GM23338 (cell line): ENCODE measurements at regions not wholly inside any gene's neighbourhood (a gene's known extent, or its start where the extent isn't known, plus 50 kb on each side); places are given as distances from the start of the nearest gene placed in this dataset.

Source experiments
- ATAC-seq: fragments of 200-7000 bp; cut with Tn5 transposase; 3 replicates; pipeline ENCODE4 v1.9.1; 2020
- DNase-seq: peaks from one replicate; pipeline ENCODE4 v3.0.0-alpha.2; 2015; ENCODE audit warnings: low spot score
- H2AFZ ChIP-seq: fragments of 200-600 bp; sonication (generic); 2 replicates; pipeline ENCODE4 v1.8.0; 2016; ENCODE audit warnings: antibody characterized with exemption, mild to moderate bottlenecking, moderate library complexity
- H3F3A ChIP-seq: fragments of 200-600 bp; sonication (generic); replicated peaks from 2 replicates; pipeline ENCODE4 v1.8.0; 2017; ENCODE audit warnings: antibody characterized with exemption, mixed run types, low read depth
- H3K27ac ChIP-seq: fragments of 200-600 bp; sonication (generic); 2 replicates; pipeline ENCODE4 v1.6.1; 2016; ENCODE audit warnings: low read depth
- H3K27me3 ChIP-seq: fragments of 200-600 bp; sonication (generic); 2 replicates; pipeline ENCODE4 v1.8.0; 2016; ENCODE audit warnings: mild to moderate bottlenecking, mixed run types, moderate library complexity; ENCODE audit not compliant: insufficient read depth
- H3K36me3 ChIP-seq: fragments of 200-600 bp; sonication (generic); 2 replicates; pipeline ENCODE4 v1.8.0; 2016; ENCODE audit warnings: mild to moderate bottlenecking; ENCODE audit not compliant: insufficient read depth
- H3K4me1 ChIP-seq: fragments of 200-600 bp; sonication (generic); 2 replicates; pipeline ENCODE4 v1.8.0; 2016; ENCODE audit warnings: mild to moderate bottlenecking, moderate library complexity; ENCODE audit not compliant: insufficient read depth
- H3K4me2 ChIP-seq: fragments of 200-600 bp; sonication (generic); 2 replicates; pipeline ENCODE4 v1.7.1; 2017; ENCODE audit warnings: mixed run types
- H3K4me3 ChIP-seq: fragments of 200-600 bp; sonication (generic); 2 replicates; pipeline ENCODE4 v1.6.1; 2016; ENCODE audit warnings: mixed run types
- H3K79me2 ChIP-seq: fragments of 200-600 bp; sonication (generic); replicated peaks from 2 replicates; pipeline ENCODE4 v1.8.0; 2017; ENCODE audit warnings: mild to moderate bottlenecking; ENCODE audit not compliant: insufficient read depth
- H3K9me2 ChIP-seq: fragments of 200-600 bp; sonication (generic); 2 replicates; pipeline ENCODE4 v1.8.0; 2017; ENCODE audit not compliant: insufficient read depth
- H4K20me1 ChIP-seq: fragments of 200-600 bp; sonication (generic); replicated peaks from 2 replicates; pipeline ENCODE4 v1.8.0; 2017; ENCODE audit warnings: mild to moderate bottlenecking; ENCODE audit not compliant: insufficient read depth
- H3K27ac Mint-ChIP-seq: 2 replicates; pipeline ENCODE4 v1.8.0; 2020; ENCODE audit warnings: inconsistent platforms, mild to moderate bottlenecking, moderate library complexity, mixed read lengths
- H3K27me3 Mint-ChIP-seq: 3 replicates; pipeline ENCODE4 v1.8.0; 2022; ENCODE audit warnings: low read depth, mild to moderate bottlenecking, moderate library complexity, mixed read lengths, inconsistent platforms; ENCODE audit not compliant: insufficient read depth, poor library complexity
- H3K36me3 Mint-ChIP-seq: 3 replicates; pipeline ENCODE4 v1.8.0; 2021; ENCODE audit warnings: low read depth, mild to moderate bottlenecking, inconsistent platforms, moderate library complexity, mixed read lengths
- H3K4me1 Mint-ChIP-seq: 3 replicates; pipeline ENCODE4 v1.8.0; 2020; ENCODE audit warnings: mild to moderate bottlenecking, inconsistent platforms, mixed read lengths
- H3K4me3 Mint-ChIP-seq: 3 replicates; pipeline ENCODE4 v1.8.0; 2021; ENCODE audit warnings: moderate library complexity, mild to moderate bottlenecking, inconsistent platforms, mixed read lengths
- H3K9me3 Mint-ChIP-seq: 3 replicates; pipeline ENCODE4 v1.8.0; 2020; ENCODE audit warnings: moderate library complexity, mild to moderate bottlenecking, inconsistent platforms, mixed read lengths
- CREB1 ChIP-seq: fragments of 250-450 bp; sonication (Bioruptor Pico); IDR thresholded peaks from 2 replicates; pipeline ENCODE4 v1.5.0; 2020; ENCODE audit warnings: low read depth, mild to moderate bottlenecking, moderate library complexity
- CTCF ChIP-seq, 2 experiments: fragments of 200-600 bp in 1 of 2; sonication (generic) in 1 of 2; conservative IDR thresholded peaks; 2 replicates each; pipeline versions ENCODE4 v1.5.1 to v1.6.1; 2016 to 2017; ENCODE audit warnings: antibody characterized with exemption in 2 of 2, low read depth in 2 of 2, mild to moderate bottlenecking in 2 of 2, moderate library complexity in 1 of 2
- EZH2 ChIP-seq: fragments of 200-600 bp; sonication (generic); IDR thresholded peaks from one replicate; pipeline ENCODE4 v1.8.0; 2017; ENCODE audit warnings: antibody characterized with exemption, mild to moderate bottlenecking, low read depth; ENCODE audit not compliant: unreplicated experiment
- JUNB ChIP-seq: IDR thresholded peaks from one replicate; pipeline ENCODE4 v1.6.1; 2016; ENCODE audit warnings: antibody characterized with exemption; ENCODE audit not compliant: unreplicated experiment
- NANOG ChIP-seq: IDR thresholded peaks from 2 replicates; pipeline ENCODE4 v1.6.1; 2016; ENCODE audit warnings: antibody characterized with exemption, borderline replicate concordance
- ZNF114 ChIP-seq: fragments of 250-450 bp; sonication (Bioruptor Pico); IDR thresholded peaks from 2 replicates; pipeline ENCODE4 v1.5.0; 2020; ENCODE audit warnings: mild to moderate bottlenecking, moderate library complexity
- TF ChIP-seq, protein P1 (sequence below): IDR thresholded peaks from one replicate; pipeline ENCODE4 v1.6.1; 2018; ENCODE audit warnings: antibody characterized with exemption; ENCODE audit not compliant: unreplicated experiment

- H3F3A ChIP-seq, result no peaks in the 10 kb centered on the region
- ATAC-seq (no peak), DNase-seq (no peak)
- peaks cover 4% of the 10 kb centered on the region; the same call in 1 of the 2 replicates for H3K9me2 ChIP-seq
- TF ChIP-seq CREB1 (CRISPR knock-in tag), result no peak
- TF ChIP-seq EZH2, result no peak
- no peak for TF ChIP-seq CTCF (conservative IDR thresholded peaks at IDR 0.05; ENCODE audit: low read depth in 2 of 2)
- TF ChIP-seq NANOG, result no peak
- TF ChIP-seq, protein P1, sequence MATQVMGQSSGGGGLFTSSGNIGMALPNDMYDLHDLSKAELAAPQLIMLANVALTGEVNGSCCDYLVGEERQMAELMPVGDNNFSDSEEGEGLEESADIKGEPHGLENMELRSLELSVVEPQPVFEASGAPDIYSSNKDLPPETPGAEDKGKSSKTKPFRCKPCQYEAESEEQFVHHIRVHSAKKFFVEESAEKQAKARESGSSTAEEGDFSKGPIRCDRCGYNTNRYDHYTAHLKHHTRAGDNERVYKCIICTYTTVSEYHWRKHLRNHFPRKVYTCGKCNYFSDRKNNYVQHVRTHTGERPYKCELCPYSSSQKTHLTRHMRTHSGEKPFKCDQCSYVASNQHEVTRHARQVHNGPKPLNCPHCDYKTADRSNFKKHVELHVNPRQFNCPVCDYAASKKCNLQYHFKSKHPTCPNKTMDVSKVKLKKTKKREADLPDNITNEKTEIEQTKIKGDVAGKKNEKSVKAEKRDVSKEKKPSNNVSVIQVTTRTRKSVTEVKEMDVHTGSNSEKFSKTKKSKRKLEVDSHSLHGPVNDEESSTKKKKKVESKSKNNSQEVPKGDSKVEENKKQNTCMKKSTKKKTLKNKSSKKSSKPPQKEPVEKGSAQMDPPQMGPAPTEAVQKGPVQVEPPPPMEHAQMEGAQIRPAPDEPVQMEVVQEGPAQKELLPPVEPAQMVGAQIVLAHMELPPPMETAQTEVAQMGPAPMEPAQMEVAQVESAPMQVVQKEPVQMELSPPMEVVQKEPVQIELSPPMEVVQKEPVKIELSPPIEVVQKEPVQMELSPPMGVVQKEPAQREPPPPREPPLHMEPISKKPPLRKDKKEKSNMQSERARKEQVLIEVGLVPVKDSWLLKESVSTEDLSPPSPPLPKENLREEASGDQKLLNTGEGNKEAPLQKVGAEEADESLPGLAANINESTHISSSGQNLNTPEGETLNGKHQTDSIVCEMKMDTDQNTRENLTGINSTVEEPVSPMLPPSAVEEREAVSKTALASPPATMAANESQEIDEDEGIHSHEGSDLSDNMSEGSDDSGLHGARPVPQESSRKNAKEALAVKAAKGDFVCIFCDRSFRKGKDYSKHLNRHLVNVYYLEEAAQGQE, result no peak
- no peak for TF ChIP-seq JUNB
- no peak for TF ChIP-seq ZNF114 (CRISPR knock-in tag)
- no peaks in the 10 kb centered on the region for H3K27me3 ChIP-seq
- no peaks in the 10 kb centered on the region for H4K20me1 ChIP-seq
- Mint-ChIP-seq H3K4me3 (no peak overlapping the region), H3K9me3 (peaks cover 7% of the 10 kb centered on the region; the same call in 2 of the 3 replicates), H3K27ac (no peak overlapping the region), H3K4me1 (peaks cover 12% of the 10 kb centered on the region; the same call in 2 of the 3 replicates), H3K36me3 (peaks cover 4% of the 10 kb centered on the region; the same call in 1 of the 3 replicates), H3K27me3 (peaks cover 2% of the 10 kb centered on the region)
- no peaks in the 10 kb centered on the region for H3K36me3 ChIP-seq
- H3K27ac ChIP-seq, result no peak overlapping the region
- H2AFZ ChIP-seq, result no peak overlapping the region
- no peak overlapping the region for H3K4me3 ChIP-seq
- H3K4me1 ChIP-seq, result no peaks in the 10 kb centered on the region
- no peak overlapping the region for H3K4me2 ChIP-seq
- no peaks in the 10 kb centered on the region for H3K79me2 ChIP-seq
Measured at GRCh38 chr3:132267391-132267993, 49.7 kb upstream of the ACP3 start.
